BLaER1 treated with 17β-estradiol and CSF1 and Interleukin-3, amounts not matched to agents 10 nM and 100 nM (cell line): ENCODE measurements at regions not wholly inside any gene's neighbourhood (a gene's known extent, or its start where the extent isn't known, plus 50 kb on each side); places are given as distances from the start of the nearest gene placed in this dataset.
A peak's percentile ranks its signal among the peaks of the same experiment; 100 is the strongest.

Experiments used
- H3K27ac ChIP-seq, 11 experiments: shearing (Covaris generic); formaldehyde crosslinking; 2 replicates each; pipeline ENCODE4 v1.8.1; 2022
- H3K27me3 ChIP-seq, 11 experiments: shearing (Covaris generic); formaldehyde crosslinking; 2 replicates each; pipeline ENCODE4 v1.8.1; 2022
- H3K36me3 ChIP-seq, 11 experiments: shearing (Covaris generic); formaldehyde crosslinking; 2 replicates each; pipeline ENCODE4 v1.8.1; 2022
- H3K4me1 ChIP-seq, 10 experiments: shearing (Covaris generic); formaldehyde crosslinking; 2 replicates each; pipeline ENCODE4 v1.8.1; 2022
- H3K4me2 ChIP-seq, 11 experiments: shearing (Covaris generic); formaldehyde crosslinking; 2 replicates each; pipeline ENCODE4 v1.8.1; 2022
- H3K4me3 ChIP-seq, 10 experiments: shearing (Covaris generic); formaldehyde crosslinking; 2 replicates each; pipeline ENCODE4 v1.8.1; 2022
- H3K9ac ChIP-seq, 11 experiments: shearing (Covaris generic); formaldehyde crosslinking; 2 replicates each; pipeline ENCODE4 v1.8.1; 2022
- H3K9me3 ChIP-seq, 11 experiments: shearing (Covaris generic); formaldehyde crosslinking; replicated peaks in 1 of 11; 2 replicates each; pipeline ENCODE4 v1.8.1; 2022
- H4K20me1 ChIP-seq, 11 experiments: shearing (Covaris generic); formaldehyde crosslinking; 2 replicates each; pipeline ENCODE4 v1.8.1; 2022
- Cebpa-rat ChIP-seq, 11 experiments: shearing (Covaris generic); IDR thresholded peaks; 2 replicates each; pipeline ENCODE4 v1.8.1; 2022

DNA sequence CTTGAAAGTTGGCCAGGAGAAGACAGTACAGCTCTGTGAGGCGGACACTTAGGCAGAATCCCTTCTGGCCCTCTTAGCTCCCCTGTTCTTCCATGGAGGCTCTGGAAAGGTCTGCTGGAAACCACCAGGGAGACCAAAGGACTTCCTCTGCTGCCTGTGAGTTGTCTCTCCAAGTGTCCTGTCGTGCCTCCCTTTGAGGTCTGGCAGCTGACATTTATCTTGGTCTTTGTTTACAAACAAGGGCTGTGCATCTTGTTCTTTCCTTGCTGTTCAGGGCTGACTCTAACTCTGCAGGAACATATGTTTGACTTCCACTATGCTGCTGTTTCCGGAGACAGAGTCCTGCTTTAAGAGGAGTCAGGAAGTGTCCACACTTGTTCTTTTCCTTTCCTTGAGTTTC lies 159.9 kb upstream of the FRMD6 start:
- Histone ChIP-seq H3K27ac (no peak overlapping the region), H4K20me1 (no peaks in the 10 kb centered on the region), H3K4me3 (no peak overlapping the region), H3K4me1 (no peaks in the 10 kb centered on the region), H3K36me3 (no peaks in the 10 kb centered on the region), H3K9ac (no peak overlapping the region), H3K9me3 (peaks cover 7 to 20% (median 12%) of the 10 kb centered on the region in 11 experiments; a peak in 20 of 22 replicates), H3K4me2 (no peak overlapping the region), H3K27me3 (no peaks in the 10 kb centered on the region)
- no peak for TF ChIP-seq Cebpa-rat (IDR thresholded peaks at IDR 0.05)

DNA sequence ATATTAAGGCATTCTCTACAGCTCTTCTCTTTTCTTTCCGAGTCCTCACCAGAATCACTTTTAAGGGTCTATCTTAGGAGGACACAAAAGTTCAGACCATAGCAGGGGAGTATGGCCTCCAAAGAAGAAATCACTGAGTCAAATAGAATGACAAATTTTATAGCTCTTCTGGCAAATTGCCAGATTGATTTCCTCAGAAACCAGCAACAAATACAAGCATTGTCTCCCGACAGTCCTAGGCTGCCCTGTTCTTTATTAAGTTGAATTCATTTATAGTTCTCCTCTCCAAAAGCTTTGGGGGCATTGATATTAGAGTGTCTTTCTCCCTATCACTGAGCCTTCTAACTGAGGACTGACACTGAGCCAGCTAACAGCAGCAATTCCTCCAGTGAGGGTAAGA lies 156.4 kb upstream of the FRMD6 start:
- Histone ChIP-seq H3K4me3 (no peak overlapping the region), H3K4me2 (no peak overlapping the region), H3K9me3 (peaks cover 15 to 30% (median 22%) of the 10 kb centered on the region in 11 experiments; a peak in 21 of 22 replicates), H3K27ac (no peak overlapping the region), H3K36me3 (no peaks in the 10 kb centered on the region), H3K9ac (no peak overlapping the region), H3K4me1 (peaks cover 0 to 10% (median 0%) of the 10 kb centered on the region in 10 experiments; a peak in 3 of 20 replicates), H3K27me3 (no peaks in the 10 kb centered on the region), H4K20me1 (no peaks in the 10 kb centered on the region)
- TF ChIP-seq Cebpa-rat (IDR thresholded peaks at IDR 0.05), result no peak

DNA sequence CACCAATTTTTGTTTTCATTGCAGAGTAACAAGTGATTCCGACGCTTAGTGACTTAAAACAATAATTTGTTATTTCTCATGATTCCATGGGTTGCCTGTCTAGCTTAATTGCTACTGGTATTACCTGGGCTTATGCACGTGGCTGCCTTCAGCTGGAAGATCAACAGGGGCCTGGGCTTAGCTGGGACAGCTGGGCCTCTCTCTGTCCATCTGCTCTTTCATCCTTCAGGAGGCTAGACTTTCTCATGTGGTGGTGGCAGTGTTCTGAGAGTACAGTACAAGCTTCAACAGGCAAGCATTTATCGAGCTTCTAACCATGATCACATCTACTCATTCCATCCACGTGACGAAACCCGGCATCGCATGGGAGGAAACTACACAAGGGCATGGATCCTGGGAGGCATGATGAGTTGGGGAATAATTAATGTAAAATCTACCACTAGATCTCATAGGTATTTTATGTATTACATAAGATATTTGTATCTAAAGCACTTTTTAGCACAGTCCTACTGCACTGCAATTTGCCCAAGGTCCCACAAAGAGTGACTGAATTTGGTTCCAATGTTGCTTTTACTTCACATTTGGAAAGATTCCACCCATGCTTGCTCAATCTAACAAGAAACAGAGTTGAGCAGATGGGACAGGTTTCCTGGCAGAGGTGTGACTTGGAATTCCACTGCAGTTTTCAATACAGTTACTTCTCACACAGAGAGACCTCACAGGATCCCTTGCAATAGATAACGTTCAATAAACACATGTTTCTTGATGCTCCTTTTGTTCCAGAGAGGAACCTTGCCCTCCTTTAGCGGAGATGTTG lies 153.1 kb upstream of the FRMD6 start:
- H4K20me1 ChIP-seq, result no peaks in the 10 kb centered on the region
- TF ChIP-seq Cebpa-rat (IDR thresholded peaks at IDR 0.05), result no peak
- H3K4me3 ChIP-seq, result no peak overlapping the region
- H3K27ac ChIP-seq, result no peak overlapping the region
- peak overlapping the region in 2 of 11 experiments; percentile 11 to 47; a peak in 2 of 22 replicates for H3K4me2 ChIP-seq
- no peak overlapping the region for H3K9ac ChIP-seq
- peaks cover 17 to 36% (median 30%) of the 10 kb centered on the region in 11 experiments; a peak in 20 of 22 replicates for H3K9me3 ChIP-seq
- peaks cover 0 to 10% (median 0%) of the 10 kb centered on the region in 10 experiments; a peak in 3 of 20 replicates for H3K4me1 ChIP-seq
- no peaks in the 10 kb centered on the region for H3K36me3 ChIP-seq
- H3K27me3 ChIP-seq, result no peaks in the 10 kb centered on the region

DNA sequence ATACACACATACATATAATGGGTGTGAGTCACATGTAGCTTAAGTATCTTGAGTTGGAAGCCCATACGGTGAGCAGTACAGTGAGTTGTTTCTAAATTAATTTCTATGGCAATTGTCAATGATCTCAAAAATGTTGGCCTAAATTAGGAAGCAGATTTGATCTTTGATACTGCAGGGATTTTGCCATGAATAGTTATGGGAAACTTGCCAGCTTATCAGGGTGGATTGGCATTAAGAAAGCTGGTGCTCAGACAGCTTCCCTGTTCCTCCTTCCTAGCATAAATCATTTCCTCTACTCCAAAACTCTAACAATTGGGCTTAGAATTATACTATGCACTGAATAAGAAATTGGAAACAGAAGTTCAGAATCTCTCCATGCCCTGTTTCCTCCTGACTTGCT lies 150.9 kb upstream of the FRMD6 start:
- Histone ChIP-seq H3K36me3 (no peaks in the 10 kb centered on the region), H3K4me3 (no peak overlapping the region), H3K27ac (no peak overlapping the region), H3K4me1 (peaks cover 0 to 10% (median 0%) of the 10 kb centered on the region in 10 experiments; a peak in 3 of 20 replicates), H3K9ac (no peak overlapping the region), H3K27me3 (no peaks in the 10 kb centered on the region), H3K9me3 (peaks cover 17 to 32% (median 27%) of the 10 kb centered on the region in 11 experiments; a peak in 20 of 22 replicates), H3K4me2 (no peak overlapping the region), H4K20me1 (no peaks in the 10 kb centered on the region)
- no peak for TF ChIP-seq Cebpa-rat (IDR thresholded peaks at IDR 0.05)

DNA sequence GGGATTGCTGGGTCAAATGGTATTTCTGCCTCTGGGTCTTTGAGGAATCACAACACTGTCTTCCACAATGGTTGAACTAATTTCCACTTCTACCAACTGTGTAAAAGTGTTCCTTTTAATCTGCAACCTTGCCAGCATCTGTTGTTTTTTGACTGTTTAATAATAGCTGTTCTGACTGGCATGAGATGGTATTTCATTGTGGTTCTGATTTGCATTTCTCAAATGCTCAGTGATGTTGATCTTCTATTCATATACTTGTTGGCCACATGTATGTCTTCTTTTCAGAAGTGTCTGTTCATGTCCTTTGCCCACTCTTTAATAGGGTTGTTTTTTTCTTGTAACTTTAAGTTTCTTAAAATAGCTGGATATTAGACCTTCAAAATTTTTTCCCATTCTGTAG lies 150.0 kb upstream of the FRMD6 start:
- no peak for TF ChIP-seq Cebpa-rat (IDR thresholded peaks at IDR 0.05)
- peaks cover 0 to 10% (median 0%) of the 10 kb centered on the region in 10 experiments; a peak in 3 of 20 replicates for H3K4me1 ChIP-seq
- no peak overlapping the region for H3K4me2 ChIP-seq
- H3K9me3 ChIP-seq, result peaks cover 11 to 23% (median 17%) of the 10 kb centered on the region in 11 experiments; a peak in 20 of 22 replicates
- no peaks in the 10 kb centered on the region for H4K20me1 ChIP-seq
- no peak overlapping the region for H3K27ac ChIP-seq
- no peaks in the 10 kb centered on the region for H3K36me3 ChIP-seq
- H3K4me3 ChIP-seq, result no peak overlapping the region
- no peak overlapping the region for H3K9ac ChIP-seq
- H3K27me3 ChIP-seq, result no peaks in the 10 kb centered on the region

DNA sequence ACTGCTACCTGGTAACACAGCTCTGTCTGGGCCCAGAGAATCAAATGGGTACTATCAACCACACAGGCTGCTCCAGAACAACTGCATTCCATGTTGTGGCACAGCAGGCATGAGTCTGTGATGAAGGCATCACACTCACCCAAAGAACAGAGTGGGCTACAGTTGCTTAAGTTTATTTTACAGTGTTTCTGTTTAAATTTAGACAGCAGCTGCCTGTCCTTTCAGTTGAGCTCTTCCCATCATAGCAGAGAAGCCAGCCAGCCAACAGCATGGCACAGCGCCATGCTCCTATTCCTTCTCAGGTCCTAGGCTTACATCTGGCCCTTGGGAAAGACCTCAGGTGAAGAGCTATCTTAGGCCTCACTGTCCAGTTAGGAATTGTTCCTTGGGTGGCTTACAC lies 147.0 kb upstream of the FRMD6 start:
- H3K27me3 ChIP-seq, result no peaks in the 10 kb centered on the region
- H3K9me3 ChIP-seq, result peaks cover 0 to 12% (median 8%) of the 10 kb centered on the region in 11 experiments; a peak in 11 of 22 replicates
- H3K4me3 ChIP-seq, result no peak overlapping the region
- no peak for TF ChIP-seq Cebpa-rat (IDR thresholded peaks at IDR 0.05)
- H3K27ac ChIP-seq, result no peak overlapping the region
- no peaks in the 10 kb centered on the region for H3K4me1 ChIP-seq
- no peak overlapping the region for H3K4me2 ChIP-seq
- no peaks in the 10 kb centered on the region for H4K20me1 ChIP-seq
- no peaks in the 10 kb centered on the region for H3K36me3 ChIP-seq
- H3K9ac ChIP-seq, result no peak overlapping the region

DNA sequence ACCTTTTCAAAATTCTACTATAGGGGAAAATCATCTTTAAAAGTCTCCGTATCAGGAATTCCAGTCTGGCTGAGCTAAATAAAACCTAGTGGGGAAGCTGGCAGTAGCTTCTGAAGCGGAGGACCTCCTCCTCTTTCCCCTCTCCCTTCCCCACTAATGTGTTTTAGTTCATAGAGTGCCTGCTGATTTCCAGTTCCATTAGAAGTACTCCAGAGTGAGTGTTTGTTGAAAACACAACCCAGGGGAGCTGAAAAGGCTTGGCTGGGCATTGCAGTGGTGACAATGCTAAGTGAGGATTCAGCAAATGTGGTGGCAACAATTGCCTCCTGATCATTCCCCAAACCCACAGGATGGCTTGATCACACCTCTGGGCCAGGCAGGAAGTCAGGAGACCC lies 144.2 kb upstream of the FRMD6 start:
- Histone ChIP-seq H3K4me3 (no peak overlapping the region), H3K36me3 (no peaks in the 10 kb centered on the region), H3K9ac (no peak overlapping the region), H4K20me1 (no peaks in the 10 kb centered on the region), H3K9me3 (peaks cover 0 to 3% (median 2%) of the 10 kb centered on the region in 11 experiments; a peak in 10 of 22 replicates), H3K27ac (no peak overlapping the region), H3K4me1 (no peaks in the 10 kb centered on the region; a peak in 1 of 20 replicates), H3K4me2 (no peak overlapping the region), H3K27me3 (no peaks in the 10 kb centered on the region)
- no peak for TF ChIP-seq Cebpa-rat (IDR thresholded peaks at IDR 0.05)

DNA sequence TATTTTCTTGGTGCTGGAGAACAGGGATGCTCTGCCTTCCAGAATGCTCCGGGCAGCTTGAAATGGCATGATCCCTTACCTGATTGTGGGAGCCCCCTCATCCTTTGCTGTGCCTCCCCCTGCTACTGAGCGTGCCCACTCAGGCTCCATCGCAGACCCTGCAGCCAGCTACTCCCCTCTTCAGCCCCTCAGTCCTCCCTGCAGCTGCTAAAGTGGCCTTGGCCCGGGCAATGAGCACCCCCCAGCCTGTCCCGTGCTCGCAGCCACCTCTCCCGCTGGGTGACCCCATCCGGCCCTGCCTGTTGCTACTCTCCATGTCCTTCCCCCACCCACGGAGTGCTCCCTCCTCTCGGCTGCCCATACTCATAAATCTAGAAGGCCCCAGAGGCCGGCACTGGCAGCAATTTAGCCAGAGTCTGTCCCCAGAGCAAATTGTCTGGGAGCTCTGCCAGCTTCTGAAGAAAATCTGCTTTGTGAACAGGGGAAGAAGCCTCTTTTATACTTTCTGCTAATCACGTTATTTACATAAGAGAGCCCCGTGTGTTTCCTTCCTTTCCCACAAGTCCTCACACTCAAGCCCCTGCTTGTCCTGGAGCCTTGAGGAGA lies 143.7 kb upstream of the FRMD6 start:
- Histone ChIP-seq H4K20me1 (no peaks in the 10 kb centered on the region), H3K9ac (no peak overlapping the region), H3K36me3 (no peaks in the 10 kb centered on the region), H3K4me3 (no peak overlapping the region), H3K4me1 (no peaks in the 10 kb centered on the region; a peak in 1 of 20 replicates), H3K27me3 (no peaks in the 10 kb centered on the region), H3K27ac (no peak overlapping the region), H3K4me2 (no peak overlapping the region), H3K9me3 (no peaks in the 10 kb centered on the region; a peak in 1 of 22 replicates)
- TF ChIP-seq Cebpa-rat (IDR thresholded peaks at IDR 0.05), result no peak

DNA sequence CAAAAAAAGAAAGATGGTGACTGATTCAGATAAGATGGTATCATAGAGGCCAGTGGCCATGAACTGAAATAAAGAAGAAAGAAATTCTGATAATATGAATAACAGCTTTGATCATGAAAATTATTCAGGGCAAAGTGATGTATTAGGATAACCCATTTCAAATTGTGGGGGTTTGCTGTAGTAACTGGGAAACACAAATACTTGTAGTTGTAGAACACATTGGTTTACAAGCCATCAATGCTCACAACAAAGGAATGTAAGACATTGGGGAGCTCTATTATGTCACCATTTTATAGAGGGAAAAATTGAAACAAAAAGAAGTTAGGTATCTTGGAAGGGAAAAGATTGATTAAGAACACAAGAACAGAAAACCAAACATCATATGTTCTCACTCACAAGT lies 140.4 kb upstream of the FRMD6 start:
- no peak for TF ChIP-seq Cebpa-rat (IDR thresholded peaks at IDR 0.05)
- H3K36me3 ChIP-seq, result no peaks in the 10 kb centered on the region
- H3K9ac ChIP-seq, result no peak overlapping the region
- H3K27ac ChIP-seq, result no peak overlapping the region
- no peaks in the 10 kb centered on the region for H3K27me3 ChIP-seq
- H3K4me2 ChIP-seq, result no peak overlapping the region
- H3K4me3 ChIP-seq, result no peak overlapping the region
- H3K9me3 ChIP-seq, result no peaks in the 10 kb centered on the region
- H4K20me1 ChIP-seq, result no peaks in the 10 kb centered on the region
- no peaks in the 10 kb centered on the region; a peak in 1 of 20 replicates for H3K4me1 ChIP-seq
